ENCODE measurements at regions not wholly inside any gene's neighbourhood (a gene's known extent, or its start where the extent isn't known, plus 50 kb on each side); places are given as distances from the start of the nearest gene placed in this dataset.

GRCh38 chrY:12642986-12643385 lies 58.0 kb upstream of the USP9Y start:
- Histone ChIP-seq H3K79me2 (ENCODE audit: low read length) (no peaks in the 10 kb centered on the region), H3K4me2 (ENCODE audit: low read length) (no peak overlapping the region), H3K9ac (ENCODE audit: low read length) (no peak overlapping the region), H3K4me1 (ENCODE audit: insufficient read depth, low read length) (no peaks in the 10 kb centered on the region), H3K36me3 (ENCODE audit: low read depth, low read length) (no peaks in the 10 kb centered on the region), H3K4me3 (ENCODE audit: low read length) (no peak overlapping the region), H4K20me1 (ENCODE audit: low read length) (no peaks in the 10 kb centered on the region), H3K27me3 (ENCODE audit: low read length) (no peaks in the 10 kb centered on the region), H3F3A (ENCODE audit: low read length, unreplicated experiment) (no peaks in the 10 kb centered on the region), H3K27ac (ENCODE audit: low read length) (no peak overlapping the region), H2AFZ (ENCODE audit: low read length) (no peak overlapping the region), H3K9me3 (ENCODE audit: low read length) (no peaks in the 10 kb centered on the region), H3K9me2 (replicated peaks; ENCODE audit: low read length) (no peaks in the 10 kb centered on the region)
- POLR2A ChIA-PET (ENCODE audit: unreplicated experiment) = no interaction called here
- no peak for ATAC-seq
- DNase-seq = no peak
- BruUV-seq (replicated peaks) = no TSS peak
- CTCF ChIA-PET = no interaction called here
- intact Hi-C loops (cut with micrococcal nuclease) = no loop called here
- no peak for TF ChIP-seq CTCF (conservative IDR thresholded peaks at IDR 0.05; ENCODE audit: low read depth, low read length)
- no peak for TF ChIP-seq EZH2 (IDR thresholded peaks at IDR 0.05; ENCODE audit: low read length, unreplicated experiment)
- no peak for TF ChIP-seq EZH2phosphoT487 (IDR thresholded peaks at IDR 0.05; ENCODE audit: borderline replicate concordance, low read length)

- H3K4me2 ChIP-seq (ENCODE audit: low read length) = no peak overlapping the region
Measured at GRCh38 chrY:12643693-12644348, 57.2 kb upstream of the USP9Y start.

More at GRCh38 chrY:12643693-12644348, 57.2 kb upstream of the USP9Y start:
- Histone ChIP-seq H3K36me3 (ENCODE audit: low read depth, low read length) (no peaks in the 10 kb centered on the region), H3K4me3 (ENCODE audit: low read length) (no peak overlapping the region), H3K9me3 (ENCODE audit: low read length) (no peaks in the 10 kb centered on the region), H3F3A (ENCODE audit: low read length, unreplicated experiment) (no peaks in the 10 kb centered on the region), H4K20me1 (ENCODE audit: low read length) (no peaks in the 10 kb centered on the region), H3K27ac (ENCODE audit: low read length) (no peak overlapping the region), H3K27me3 (ENCODE audit: low read length) (no peaks in the 10 kb centered on the region), H3K4me1 (ENCODE audit: insufficient read depth, low read length) (no peaks in the 10 kb centered on the region), H3K79me2 (ENCODE audit: low read length) (no peaks in the 10 kb centered on the region), H2AFZ (ENCODE audit: low read length) (no peak overlapping the region), H3K9ac (ENCODE audit: low read length) (no peak overlapping the region), H3K9me2 (replicated peaks; ENCODE audit: low read length) (no peaks in the 10 kb centered on the region)
- DNase-seq = no peak
- POLR2A ChIA-PET (ENCODE audit: unreplicated experiment) = no interaction called here
- CTCF ChIA-PET = no interaction called here
- TF ChIP-seq CTCF (conservative IDR thresholded peaks at IDR 0.05; ENCODE audit: low read depth, low read length) = no peak
- TF ChIP-seq EZH2phosphoT487 (IDR thresholded peaks at IDR 0.05; ENCODE audit: borderline replicate concordance, low read length) = no peak
- no peak for TF ChIP-seq EZH2 (IDR thresholded peaks at IDR 0.05; ENCODE audit: low read length, unreplicated experiment)
- BruUV-seq (replicated peaks) = no TSS peak
- no peak for ATAC-seq
- intact Hi-C loops (cut with micrococcal nuclease) = no loop called here

All from PC-3 (cell line).